ENCODE measurements at regions not wholly inside any gene's neighbourhood (a gene's known extent, or its start where the extent isn't known, plus 50 kb on each side); places are given as distances from the start of the nearest gene placed in this dataset.
"Not testable (repeated sequence)": the region's sequence is repeated elsewhere in the genome, so short reads cannot be mapped to it uniquely, and the experiment has no call there.

GRCh38 chr3:177705976-177706823, 508.9 kb upstream of the TBL1XR1 start:
- DNase-seq (ENCODE audit: low spot score): no peak

- DNase-seq (ENCODE audit: low spot score): not testable (repeated sequence)
These were observed 512.2 kb upstream of the TBL1XR1 start for GRCh38 chr3:177709470-177709869.

- DNase-seq (ENCODE audit: low spot score): no peak
These were observed 513.2 kb upstream of the TBL1XR1 start for GRCh38 chr3:177710506-177710905.

- DNase-seq (ENCODE audit: low spot score): no peak
These were observed 514.4 kb upstream of the TBL1XR1 start for GRCh38 chr3:177711637-177712036.

GRCh38 chr3:177713928-177714900, 516.9 kb upstream of the TBL1XR1 start:
- no peak for DNase-seq (ENCODE audit: low spot score)

- DNase-seq (ENCODE audit: low spot score): no peak
These were observed 517.7 kb upstream of the TBL1XR1 start for GRCh38 chr3:177714945-177715344.

GRCh38 chr3:177715980-177716379, 518.7 kb upstream of the TBL1XR1 start:
- DNase-seq (ENCODE audit: low spot score): no peak

GRCh38 chr3:177720927-177721326, 523.6 kb upstream of the TBL1XR1 start:
- DNase-seq (ENCODE audit: low spot score): not testable (repeated sequence)

- DNase-seq (ENCODE audit: low spot score): no peak
These were observed 524.8 kb upstream of the TBL1XR1 start for GRCh38 chr3:177721864-177722785.

- peak; percentile 54 for DNase-seq (ENCODE audit: low spot score)
These were observed 526.8 kb upstream of the TBL1XR1 start for GRCh38 chr3:177724020-177724638.

- DNase-seq (ENCODE audit: low spot score): no peak
These were observed 527.9 kb upstream of the TBL1XR1 start for GRCh38 chr3:177725165-177725564.

- no peak for DNase-seq (ENCODE audit: low spot score)
These were observed 529.5 kb upstream of the TBL1XR1 start for GRCh38 chr3:177726807-177727206.

GRCh38 chr3:177729956-177730681, 532.8 kb upstream of the TBL1XR1 start:
- no peak for DNase-seq (ENCODE audit: low spot score)

DNA sequence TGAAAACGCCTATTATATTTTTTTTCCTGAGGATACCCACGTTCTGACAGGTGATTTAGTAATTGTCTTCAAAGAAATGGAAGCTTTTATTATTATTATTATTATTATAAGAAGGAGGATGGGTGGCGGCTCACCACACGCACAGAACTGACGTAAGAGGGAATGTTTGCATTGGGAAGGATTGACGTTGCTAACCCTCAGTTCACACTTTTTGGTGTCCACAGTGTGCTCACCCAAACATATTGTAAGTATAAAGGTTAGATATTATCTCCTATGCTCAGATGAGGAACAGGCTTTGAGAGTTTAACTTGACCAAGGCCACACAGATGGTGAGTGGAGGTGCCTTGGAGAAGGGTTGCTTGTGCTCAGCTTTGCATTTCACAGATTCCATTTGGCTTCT, 533.5 kb upstream of the TBL1XR1 start:
- no peak for DNase-seq (ENCODE audit: low spot score)

- DNase-seq (ENCODE audit: low spot score): no peak
These were observed 534.5 kb upstream of the TBL1XR1 start for GRCh38 chr3:177731644-177732268.

DNA sequence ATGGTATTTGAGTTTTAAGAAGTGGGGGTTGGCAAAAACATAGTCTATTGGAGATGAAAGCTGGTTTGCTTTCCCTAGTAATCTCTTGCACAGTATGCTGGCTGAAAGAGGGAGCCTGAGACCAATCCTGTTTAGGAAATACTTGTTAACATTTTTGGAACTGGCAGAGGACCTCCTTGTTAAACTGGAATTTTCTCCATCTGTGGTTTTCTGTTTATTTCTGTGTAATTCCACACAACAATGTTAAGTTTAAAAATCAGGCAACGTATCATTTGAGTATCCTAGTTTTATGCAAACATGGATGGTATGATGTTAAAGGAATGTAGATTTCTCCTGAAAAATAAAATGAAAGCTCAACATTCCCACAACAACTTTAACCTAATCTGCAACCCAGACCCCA, 536.0 kb upstream of the TBL1XR1 start:
- no peak for DNase-seq (ENCODE audit: low spot score)

GRCh38 chr3:177733936-177734335, 536.7 kb upstream of the TBL1XR1 start:
- no peak for DNase-seq (ENCODE audit: low spot score)

DNA sequence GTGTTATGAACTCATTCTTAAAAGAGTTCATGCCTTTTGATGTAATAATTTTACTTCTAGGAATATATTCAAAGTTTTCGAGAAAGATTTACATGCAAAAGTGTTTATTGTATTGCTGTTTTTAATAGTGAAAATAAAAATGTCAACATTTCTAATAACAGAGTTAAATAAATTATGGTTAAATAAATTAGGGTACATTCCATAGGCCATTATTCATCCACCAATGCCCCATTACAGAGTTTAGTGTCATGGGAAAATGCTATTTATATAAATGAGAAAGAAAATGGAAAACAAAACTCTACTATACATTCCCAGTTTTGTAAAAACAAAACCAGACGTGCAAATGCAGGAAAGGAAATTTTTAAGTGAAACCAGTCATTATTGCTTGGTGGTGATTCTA, 538.1 kb upstream of the TBL1XR1 start:
- no peak for DNase-seq (ENCODE audit: low spot score)

DNA sequence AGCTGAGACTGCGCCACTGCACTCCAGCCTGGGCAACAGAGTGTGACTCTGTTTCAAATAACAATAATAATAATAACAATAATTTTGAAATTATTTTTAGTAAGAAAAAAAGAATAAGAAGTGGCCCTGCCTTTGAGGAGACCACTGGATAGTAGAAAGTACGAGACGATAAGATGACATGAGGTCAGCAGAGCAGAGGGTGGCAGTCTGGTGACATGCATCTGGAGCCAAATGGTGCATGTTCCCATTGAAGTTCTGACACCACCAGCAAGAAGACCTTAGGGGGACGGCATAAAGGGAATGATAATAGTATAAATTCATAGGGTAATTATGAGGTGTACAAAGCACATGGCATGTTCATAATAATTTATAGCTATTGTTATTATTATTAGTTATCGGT, 542.2 kb upstream of the TBL1XR1 start:
- DNase-seq (ENCODE audit: low spot score): no peak

- no peak for DNase-seq (ENCODE audit: low spot score)
These were observed 543.0 kb upstream of the TBL1XR1 start for GRCh38 chr3:177740254-177740653.
